ENCODE measurements at regions not wholly inside any gene's neighbourhood (a gene's known extent, or its start where the extent isn't known, plus 50 kb on each side); places are given as distances from the start of the nearest gene placed in this dataset.

DNA sequence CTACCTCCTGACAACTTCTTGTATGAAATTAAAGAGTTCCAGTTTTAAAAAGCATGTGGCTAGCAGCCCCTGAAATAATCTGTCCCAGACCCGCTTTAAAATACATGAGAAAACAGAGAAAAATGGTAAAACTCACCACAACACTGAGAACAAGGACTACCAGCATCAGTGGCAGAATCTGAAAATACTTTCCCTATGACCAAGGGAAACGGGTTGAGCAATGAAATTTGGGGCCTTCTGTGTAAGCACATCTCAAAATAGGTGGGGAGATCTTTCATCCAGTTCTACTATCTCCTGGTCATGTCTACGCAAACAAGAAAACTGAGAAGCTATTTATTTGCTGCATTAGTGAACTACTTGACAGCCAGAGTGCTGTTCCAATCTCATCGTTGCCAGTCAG lies 172.3 kb downstream of the LNPK start:
- no peak overlapping the region for H3K4me3 ChIP-seq (ENCODE audit: low read length)
- ATAC-seq (no peak), DNase-seq (no peak)
- no peaks in the 10 kb centered on the region for H3K4me1 ChIP-seq (ENCODE audit: control insufficient read depth, insufficient read depth, low read length)
- intact Hi-C loops (cut with DNase I) = no loop called here
- H3K9me3 ChIP-seq (ENCODE audit: control insufficient read depth, low read length) = no peaks in the 10 kb centered on the region
- no peak overlapping the region for H3K27ac ChIP-seq (ENCODE audit: low read length)
- no peaks in the 10 kb centered on the region for H3K27me3 ChIP-seq (ENCODE audit: control insufficient read depth, insufficient read depth)
- whole genome bisulfite sequencing = 80% methylated on average over 4 of the region's 4 CpGs

DNA sequence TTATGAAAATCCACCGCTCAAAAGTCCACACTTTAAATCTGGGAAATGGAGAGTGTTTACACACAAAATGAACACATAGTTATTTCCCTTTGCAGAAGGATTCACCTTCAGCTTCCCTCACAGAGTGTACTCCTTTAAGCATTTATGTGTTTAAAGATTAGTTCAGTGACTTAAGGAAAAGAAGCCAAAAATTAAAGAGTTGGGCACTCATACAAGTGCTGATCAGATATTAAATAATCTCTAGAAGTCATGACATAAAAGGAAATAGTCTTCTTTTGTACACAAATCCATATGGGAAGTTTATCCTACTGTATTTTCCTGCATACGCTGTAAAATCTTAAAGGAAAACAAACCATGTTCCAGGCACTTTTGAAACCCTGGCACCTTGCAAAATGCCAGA lies 174.2 kb downstream of the LNPK start:
- H3K27me3 ChIP-seq (ENCODE audit: control insufficient read depth, insufficient read depth) = no peaks in the 10 kb centered on the region
- H3K4me3 ChIP-seq (ENCODE audit: low read length) = no peak overlapping the region
- no peak overlapping the region for H3K27ac ChIP-seq (ENCODE audit: low read length)
- no peak for ATAC-seq
- WGBS = 69% methylated on average over 2 of the region's 2 CpGs
- H3K4me1 ChIP-seq (ENCODE audit: control insufficient read depth, insufficient read depth, low read length) = no peaks in the 10 kb centered on the region
- intact Hi-C loops (cut with DNase I) = no loop called here
- no peaks in the 10 kb centered on the region for H3K9me3 ChIP-seq (ENCODE audit: control insufficient read depth, low read length)
- DNase-seq = no peak

DNA sequence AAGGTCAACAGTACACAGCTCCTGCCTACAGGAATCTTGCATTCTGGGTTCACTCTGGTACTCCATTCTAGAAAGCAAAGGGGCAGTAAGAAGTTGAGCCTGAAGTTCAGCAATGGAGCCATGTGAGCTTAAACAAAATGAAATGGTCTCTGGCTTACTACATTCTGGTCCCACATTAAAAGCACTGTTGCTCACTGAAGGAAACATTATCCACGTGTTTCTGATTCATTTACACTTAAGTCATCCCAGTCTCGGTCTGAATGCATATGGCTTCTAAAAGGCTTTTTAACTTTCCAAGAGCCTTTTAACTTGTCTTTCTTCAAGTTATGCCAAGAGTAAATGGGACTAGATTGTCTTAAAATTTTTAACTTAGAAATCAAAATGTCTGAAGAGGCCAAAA lies 177.8 kb downstream of the LNPK start:
- no peak for ATAC-seq
- no peak overlapping the region for H3K4me3 ChIP-seq (ENCODE audit: low read length)
- H3K9me3 ChIP-seq (ENCODE audit: control insufficient read depth, low read length) = no peaks in the 10 kb centered on the region
- intact Hi-C loops (cut with DNase I) = no loop called here
- no peaks in the 10 kb centered on the region for H3K4me1 ChIP-seq (ENCODE audit: control insufficient read depth, insufficient read depth, low read length)
- WGBS = 85% methylated on average over 2 of the region's 2 CpGs
- DNase-seq = no peak
- no peaks in the 10 kb centered on the region for H3K27me3 ChIP-seq (ENCODE audit: control insufficient read depth, insufficient read depth)
- no peak overlapping the region for H3K27ac ChIP-seq (ENCODE audit: low read length)

DNA sequence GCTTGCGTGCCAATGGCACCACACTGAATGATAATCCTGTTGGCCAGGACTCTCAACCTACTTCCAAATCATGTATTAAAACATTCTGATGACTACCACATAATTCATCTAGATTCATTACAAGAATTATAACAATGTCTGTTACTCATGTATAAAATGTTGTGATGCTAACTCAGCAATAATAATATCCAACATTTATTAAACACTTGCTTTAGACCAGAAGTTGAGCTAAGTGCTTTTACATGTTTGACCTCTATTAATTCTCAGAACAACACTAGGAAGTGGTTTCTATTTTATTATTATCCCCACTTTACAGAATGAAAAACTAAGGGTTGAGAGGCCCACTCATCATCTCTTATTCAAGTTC lies 178.4 kb downstream of the LNPK start:
- H3K27me3 ChIP-seq (ENCODE audit: control insufficient read depth, insufficient read depth) = no peaks in the 10 kb centered on the region
- intact Hi-C loops (cut with DNase I) = no loop called here
- ATAC-seq = no peak

DNA sequence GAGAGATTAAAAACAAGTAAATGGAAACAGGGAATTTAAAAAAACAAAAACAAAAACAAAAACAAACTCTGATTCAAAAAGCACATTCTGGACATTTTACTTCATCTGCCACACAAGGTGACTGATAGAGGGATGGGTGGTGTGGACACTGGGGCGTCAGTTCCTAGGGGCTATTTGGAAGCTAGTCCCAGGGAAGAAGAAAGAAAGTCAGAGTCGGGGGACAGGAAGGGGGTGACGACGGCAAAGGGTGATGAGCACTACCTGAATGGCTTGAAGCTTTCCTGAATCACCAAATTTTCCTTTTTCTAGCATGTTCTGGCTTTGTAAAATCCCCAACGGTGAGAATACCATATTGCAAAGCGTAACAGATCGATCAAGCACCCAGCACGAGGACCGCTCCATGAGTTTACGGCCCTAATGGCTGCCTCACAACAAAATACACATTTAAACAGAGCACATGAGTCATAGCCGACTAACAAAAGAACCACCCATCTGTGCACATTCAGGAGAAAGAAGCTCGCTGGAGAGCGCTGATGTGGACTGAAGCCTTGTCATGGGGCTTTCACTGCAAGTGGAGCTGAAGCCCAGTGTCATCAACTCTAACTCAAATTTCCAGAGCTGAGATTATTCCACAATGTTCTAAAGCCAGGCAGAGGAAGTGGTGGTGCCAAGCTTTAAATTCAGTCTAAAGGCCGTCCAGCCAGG lies 178.9 kb downstream of the LNPK start:
- Histone ChIP-seq H3K9me3 (ENCODE audit: control insufficient read depth, low read length) (no peaks in the 10 kb centered on the region), H3K4me3 (ENCODE audit: low read length) (no peak overlapping the region), H3K4me1 (ENCODE audit: control insufficient read depth, insufficient read depth, low read length) (no peaks in the 10 kb centered on the region), H3K27ac (ENCODE audit: low read length) (no peak overlapping the region), H3K27me3 (ENCODE audit: control insufficient read depth, insufficient read depth) (no peaks in the 10 kb centered on the region)
- intact Hi-C loops (cut with DNase I) = no loop called here
- ATAC-seq = no peak
- no peak for DNase-seq
- WGBS = 88% methylated on average over 14 of the region's 14 CpGs

More for the DNA sequence above, 178.4 kb downstream of the LNPK start:
- Histone ChIP-seq H3K9me3 (ENCODE audit: control insufficient read depth, low read length) (no peaks in the 10 kb centered on the region), H3K4me3 (ENCODE audit: low read length) (no peak overlapping the region), H3K4me1 (ENCODE audit: control insufficient read depth, insufficient read depth, low read length) (no peaks in the 10 kb centered on the region), H3K27ac (ENCODE audit: low read length) (no peak overlapping the region)
- 93% methylated on average over 1 of the region's 1 CpG for WGBS
- DNase-seq = no peak

DNA sequence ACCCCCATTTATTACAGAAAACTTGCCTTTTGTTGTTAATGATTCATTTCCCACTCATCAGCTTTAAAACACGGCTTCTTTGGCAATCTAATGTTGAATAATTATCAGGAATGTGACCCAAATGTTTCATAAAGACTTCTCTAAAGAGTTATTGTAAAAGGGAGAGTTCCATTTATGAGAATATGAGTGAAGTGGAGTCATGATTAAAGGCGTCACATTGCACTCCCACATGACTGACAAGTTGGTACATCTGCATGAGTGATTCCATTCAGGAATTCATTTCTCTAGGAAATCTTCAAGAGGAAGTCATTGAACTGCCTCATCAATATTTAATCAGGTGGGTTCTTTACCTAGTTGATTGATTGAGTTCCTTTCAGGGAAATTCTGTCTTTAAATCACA lies 184.8 kb downstream of the LNPK start:
- ATAC-seq (no peak), DNase-seq (no peak)
- H3K4me1 ChIP-seq (ENCODE audit: control insufficient read depth, insufficient read depth, low read length) = no peaks in the 10 kb centered on the region
- no peak overlapping the region for H3K27ac ChIP-seq (ENCODE audit: low read length)
- no peak overlapping the region for H3K4me3 ChIP-seq (ENCODE audit: low read length)
- peaks cover 1% of the 10 kb centered on the region for H3K9me3 ChIP-seq (ENCODE audit: control insufficient read depth, low read length)
- intact Hi-C loops (cut with DNase I) = no loop called here
- H3K27me3 ChIP-seq (ENCODE audit: control insufficient read depth, insufficient read depth) = no peaks in the 10 kb centered on the region
- 70% methylated on average over 2 of the region's 2 CpGs for WGBS

DNA sequence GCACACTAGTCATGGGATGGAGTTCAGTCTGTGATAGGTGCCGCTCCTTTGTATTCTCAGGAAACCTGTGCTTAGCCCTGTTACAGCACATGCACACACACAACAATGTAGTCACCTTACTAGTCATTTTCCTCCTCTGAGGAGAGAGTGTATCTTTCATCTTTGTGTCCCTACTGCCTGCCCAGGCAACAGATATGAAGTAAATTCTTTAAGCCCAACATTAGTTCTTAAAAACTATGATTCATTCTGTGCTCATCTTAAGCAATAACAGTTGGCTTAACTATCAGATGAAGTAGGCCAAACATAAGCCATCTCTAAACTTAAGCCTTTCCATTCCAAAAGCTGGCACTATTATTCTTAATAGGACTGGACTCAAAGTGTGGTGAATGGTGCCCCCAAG lies 186.5 kb downstream of the LNPK start:
- DNase-seq = no peak
- intact Hi-C loops (cut with DNase I) = no loop called here
- Histone ChIP-seq H3K4me3 (ENCODE audit: low read length) (no peak overlapping the region), H3K27me3 (ENCODE audit: control insufficient read depth, insufficient read depth) (no peaks in the 10 kb centered on the region), H3K9me3 (ENCODE audit: control insufficient read depth, low read length) (peaks cover 1% of the 10 kb centered on the region), H3K4me1 (ENCODE audit: control insufficient read depth, insufficient read depth, low read length) (no peaks in the 10 kb centered on the region), H3K27ac (ENCODE audit: low read length) (no peak overlapping the region)
- WGBS = 100% methylated on average over 1 of the region's 1 CpG
- ATAC-seq = no peak

DNA sequence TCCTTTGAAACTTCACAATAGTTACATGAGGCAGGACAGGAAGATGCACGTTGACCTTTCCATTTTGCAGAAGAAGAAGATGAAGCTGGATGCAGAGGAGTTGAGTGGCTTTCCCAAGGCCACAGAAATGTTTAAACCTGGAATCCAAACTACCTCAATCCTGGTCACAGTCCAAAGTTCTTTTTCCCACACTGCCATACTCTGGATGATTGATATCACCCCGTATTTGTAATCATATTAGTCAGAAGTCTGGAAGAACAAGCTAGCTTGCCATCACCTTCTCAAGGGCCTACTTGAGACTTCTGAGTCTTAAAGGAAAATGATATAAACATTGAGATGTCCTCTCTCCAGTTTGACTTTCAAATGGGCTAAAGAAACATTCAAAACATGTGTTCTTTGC lies 190.1 kb downstream of the LNPK start:
- ATAC-seq (no peak), DNase-seq (no peak)
- Histone ChIP-seq H3K27ac (ENCODE audit: low read length) (no peak overlapping the region), H3K9me3 (ENCODE audit: control insufficient read depth, low read length) (peaks cover 1% of the 10 kb centered on the region), H3K4me1 (ENCODE audit: control insufficient read depth, insufficient read depth, low read length) (no peaks in the 10 kb centered on the region), H3K27me3 (ENCODE audit: control insufficient read depth, insufficient read depth) (no peaks in the 10 kb centered on the region), H3K4me3 (ENCODE audit: low read length) (no peak overlapping the region)
- WGBS = 45% methylated on average over 2 of the region's 2 CpGs
- intact Hi-C loops (cut with DNase I) = no loop called here

DNA sequence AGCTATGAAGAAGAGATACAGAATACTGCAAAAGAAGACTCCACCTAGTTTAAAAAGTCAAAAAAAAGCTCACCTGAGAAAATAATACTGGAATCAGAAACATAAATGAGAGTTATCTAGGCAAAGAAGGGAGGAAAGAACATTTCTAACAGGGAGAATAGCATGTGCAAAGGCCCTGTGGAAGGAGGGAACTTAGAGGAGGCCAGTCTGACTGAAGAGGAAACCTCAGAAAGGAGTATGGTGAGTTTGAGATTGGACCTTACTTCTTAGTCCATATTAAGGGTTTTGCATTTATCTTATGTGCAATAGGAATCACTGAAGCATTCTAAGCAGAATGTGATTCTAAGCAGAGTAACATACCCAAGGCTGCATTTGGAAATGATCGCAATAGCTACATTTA lies 193.2 kb downstream of the LNPK start:
- ATAC-seq (no peak), DNase-seq (no peak)
- Histone ChIP-seq H3K9me3 (ENCODE audit: control insufficient read depth, low read length) (no peaks in the 10 kb centered on the region), H3K27me3 (ENCODE audit: control insufficient read depth, insufficient read depth) (no peaks in the 10 kb centered on the region), H3K4me3 (ENCODE audit: low read length) (no peak overlapping the region), H3K4me1 (ENCODE audit: control insufficient read depth, insufficient read depth, low read length) (no peaks in the 10 kb centered on the region), H3K27ac (ENCODE audit: low read length) (no peak overlapping the region)
- WGBS = 98% methylated on average over 1 of the region's 1 CpG
- intact Hi-C loops (cut with DNase I) = no loop called here

DNA sequence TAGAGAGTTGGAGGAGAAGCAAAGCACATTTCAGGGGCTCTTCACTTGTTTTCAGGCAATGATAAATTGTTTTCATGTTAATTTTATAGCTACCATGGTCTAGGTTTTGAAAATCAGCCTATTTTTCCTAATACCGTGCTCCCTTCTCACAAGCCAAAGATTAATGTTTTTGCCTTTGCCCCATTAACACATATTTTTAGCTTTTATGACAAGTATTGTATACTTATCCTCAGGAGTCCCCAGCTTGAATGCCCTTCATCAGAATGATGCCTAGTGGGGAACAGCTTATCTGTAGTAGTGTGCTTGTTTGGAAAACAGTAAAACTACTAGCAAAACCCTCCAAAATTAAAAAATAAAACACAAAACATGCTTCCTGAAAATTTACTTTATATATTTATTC lies 194.0 kb downstream of the LNPK start:
- no peak for DNase-seq
- no peak for ATAC-seq
- intact Hi-C loops (cut with DNase I) = no loop called here
- Histone ChIP-seq H3K4me3 (ENCODE audit: low read length) (no peak overlapping the region), H3K27me3 (ENCODE audit: control insufficient read depth, insufficient read depth) (no peaks in the 10 kb centered on the region), H3K4me1 (ENCODE audit: control insufficient read depth, insufficient read depth, low read length) (no peaks in the 10 kb centered on the region), H3K9me3 (ENCODE audit: control insufficient read depth, low read length) (no peaks in the 10 kb centered on the region), H3K27ac (ENCODE audit: low read length) (no peak overlapping the region)
- 75% methylated on average over 1 of the region's 1 CpG for WGBS

DNA sequence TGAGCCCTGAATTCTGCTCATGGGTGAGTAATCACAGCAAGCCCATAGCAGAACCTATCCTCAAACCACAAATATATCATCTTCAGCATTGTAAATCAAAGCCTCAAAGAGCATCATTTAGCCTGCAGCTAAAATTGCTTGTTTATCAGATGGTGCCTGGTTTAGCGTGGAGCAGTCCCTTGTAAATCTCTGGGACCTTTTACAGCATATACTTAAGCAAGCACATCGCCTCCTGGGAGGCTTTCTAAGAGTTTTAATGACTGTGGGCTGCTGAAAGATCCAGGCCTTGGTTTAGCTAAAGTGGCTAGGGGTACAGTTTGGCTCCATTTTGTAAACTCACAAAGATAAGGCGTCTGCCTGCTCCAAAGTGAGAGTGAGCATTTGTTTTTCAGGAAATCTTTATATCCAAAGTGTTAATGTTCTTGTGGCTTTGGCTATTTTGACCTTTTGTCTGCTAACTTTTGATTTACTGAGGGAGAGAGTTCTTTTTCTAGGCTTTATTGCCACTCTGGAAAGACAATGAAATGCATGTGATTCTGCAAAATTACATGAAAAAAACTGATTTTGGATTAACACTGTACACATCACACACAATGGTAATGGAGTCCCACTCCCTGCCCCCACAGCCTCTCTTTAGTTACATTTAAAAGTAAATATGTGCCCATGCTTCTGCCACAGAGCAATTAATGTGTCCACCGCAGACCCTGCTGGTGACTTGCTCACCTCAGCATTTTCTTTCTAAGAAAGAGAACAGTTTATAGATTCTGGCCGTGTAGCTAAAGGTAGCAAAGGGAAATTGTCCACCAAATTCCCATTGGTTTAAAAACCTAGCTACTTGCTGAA lies 194.8 kb downstream of the LNPK start:
- intact Hi-C loops (cut with DNase I) = no loop called here

More for the DNA sequence above, 194.8 kb downstream of the LNPK start:
- WGBS = 79% methylated on average over 5 of the region's 5 CpGs
- Histone ChIP-seq H3K4me3 (ENCODE audit: low read length) (no peak overlapping the region), H3K9me3 (ENCODE audit: control insufficient read depth, low read length) (no peaks in the 10 kb centered on the region), H3K27me3 (ENCODE audit: control insufficient read depth, insufficient read depth) (no peaks in the 10 kb centered on the region), H3K4me1 (ENCODE audit: control insufficient read depth, insufficient read depth, low read length) (no peaks in the 10 kb centered on the region), H3K27ac (ENCODE audit: low read length) (no peak overlapping the region)
- ATAC-seq = no peak
- DNase-seq = no peak
